WTC11 (cell line): ENCODE measurements at regions not wholly inside any gene's neighbourhood (a gene's known extent, or its start where the extent isn't known, plus 50 kb on each side); places are given as distances from the start of the nearest gene placed in this dataset.

ENCODE experiments used
- ATAC-seq: fragments of 200-7000 bp; cut with Tn5 transposase; 2 replicates; pipeline ENCODE4 v1.10.0; 2021; ENCODE audit warnings: mild to moderate bottlenecking, moderate library complexity
- CTCF ChIA-PET: fragments of 300-600 bp; sonication (Branson Sonifier 250); formaldehyde crosslinking; loops from one replicate; lab custom pipeline; 2021; ENCODE audit warnings: antibody characterized with exemption; lab: Charles Lee
- POLR2A ChIA-PET: fragments of 350-600 bp; sonication (Branson Sonifier 250); formaldehyde crosslinking; loops from one replicate; lab custom pipeline; 2021; ENCODE audit warnings: antibody characterized with exemption; lab: Charles Lee
- DNase-seq: peaks from one replicate; pipeline ENCODE4 v3.0.0; 2021; ENCODE audit warnings: low spot score
- H3K27ac Mint-ChIP-seq: 2 replicates; pipeline ENCODE4 v1.8.0; 2021; ENCODE audit warnings: mixed read lengths
- H3K27me3 Mint-ChIP-seq: 2 replicates; pipeline ENCODE4 v1.8.0; 2021; ENCODE audit warnings: low read depth, mild to moderate bottlenecking, moderate library complexity, mixed read lengths
- H3K36me3 Mint-ChIP-seq: 2 replicates; pipeline ENCODE4 v1.8.0; 2021; ENCODE audit warnings: mixed read lengths
- H3K4me1 Mint-ChIP-seq: 2 replicates; pipeline ENCODE4 v1.8.0; 2022; ENCODE audit warnings: mixed read lengths
- H3K4me3 Mint-ChIP-seq: 2 replicates; pipeline ENCODE4 v1.8.0; 2021; ENCODE audit warnings: mild to moderate bottlenecking, moderate library complexity, mixed read lengths
- H3K9me3 Mint-ChIP-seq: 2 replicates; pipeline ENCODE4 v1.8.0; 2021; ENCODE audit warnings: mixed read lengths
- CREM ChIP-seq: sonication (generic); formaldehyde crosslinking; IDR thresholded peaks from 2 replicates; pipeline ENCODE4 v1.8.1; 2022; ENCODE audit warnings: mild to moderate bottlenecking, missing genetic modification reagents, moderate library complexity
- ELF4 ChIP-seq: sonication (generic); formaldehyde crosslinking; IDR thresholded peaks from 2 replicates; pipeline ENCODE4 v1.8.1; 2022; ENCODE audit warnings: low read depth, mild to moderate bottlenecking, moderate library complexity, missing genetic modification reagents
- EMX1 ChIP-seq: fragments of 250-450 bp; sonication (Bioruptor Pico); IDR thresholded peaks from 2 replicates; pipeline ENCODE4 v1.8.0; 2021; ENCODE audit warnings: mild to moderate bottlenecking
- ESRRA ChIP-seq: sonication (generic); formaldehyde crosslinking; IDR thresholded peaks from 2 replicates; pipeline ENCODE4 v1.8.1; 2022; ENCODE audit warnings: mild to moderate bottlenecking, missing genetic modification reagents, borderline replicate concordance
- ETV6 ChIP-seq: sonication (generic); formaldehyde crosslinking; IDR thresholded peaks from 2 replicates; pipeline ENCODE4 v1.8.1; 2022; ENCODE audit warnings: mild to moderate bottlenecking, missing genetic modification reagents
- FOXJ3 ChIP-seq: sonication (generic); formaldehyde crosslinking; IDR thresholded peaks from 2 replicates; pipeline ENCODE4 v1.9.0; 2021; ENCODE audit warnings: missing genetic modification reagents, mild to moderate bottlenecking, borderline replicate concordance
- GABPB1 ChIP-seq: sonication (generic); formaldehyde crosslinking; IDR thresholded peaks from 2 replicates; pipeline ENCODE4 v1.8.1; 2023; ENCODE audit warnings: mild to moderate bottlenecking, missing genetic modification reagents
- GRHL2 ChIP-seq: fragments of 250-450 bp; sonication (Bioruptor Pico); IDR thresholded peaks from 2 replicates; pipeline ENCODE4 v1.8.0; 2022; ENCODE audit warnings: mild to moderate bottlenecking, moderate library complexity; ENCODE audit not compliant: insufficient replicate concordance, severe bottlenecking
- IRF2 ChIP-seq: sonication (generic); formaldehyde crosslinking; IDR thresholded peaks from 2 replicates; pipeline ENCODE4 v1.8.0; 2022; ENCODE audit warnings: low read depth, missing genetic modification reagents, borderline replicate concordance
- KAT7 ChIP-seq: sonication (generic); formaldehyde crosslinking; IDR thresholded peaks from 2 replicates; pipeline ENCODE4 v1.8.1; 2023; ENCODE audit warnings: missing genetic modification reagents, mild to moderate bottlenecking, borderline replicate concordance
- MYBL2 ChIP-seq: sonication (generic); formaldehyde crosslinking; IDR thresholded peaks from 2 replicates; pipeline ENCODE4 v1.8.1; 2023; ENCODE audit warnings: mild to moderate bottlenecking, moderate library complexity, missing genetic modification reagents
- NFATC4 ChIP-seq: fragments of 250-450 bp; sonication (Bioruptor Pico); IDR thresholded peaks from 2 replicates; pipeline ENCODE4 v1.9.0; 2021; ENCODE audit warnings: mild to moderate bottlenecking
- NFE2L1 ChIP-seq: sonication (generic); formaldehyde crosslinking; IDR thresholded peaks from 2 replicates; pipeline ENCODE4 v1.8.1; 2023; ENCODE audit warnings: missing genetic modification reagents
- NR2C2 ChIP-seq: sonication (generic); formaldehyde crosslinking; IDR thresholded peaks from 2 replicates; pipeline ENCODE4 v1.8.0; 2022; ENCODE audit warnings: mild to moderate bottlenecking, missing genetic modification reagents
- NR3C1 ChIP-seq: sonication (generic); formaldehyde crosslinking; conservative IDR thresholded peaks from 2 replicates; pipeline ENCODE4 v1.8.1; 2023; ENCODE audit warnings: low read depth, mild to moderate bottlenecking, missing genetic modification reagents
- OVOL2 ChIP-seq: fragments of 250-450 bp; sonication (Bioruptor Pico); IDR thresholded peaks from 2 replicates; pipeline ENCODE4 v1.9.0; 2021; ENCODE audit warnings: mild to moderate bottlenecking, borderline replicate concordance
- TCF7 ChIP-seq: sonication (generic); formaldehyde crosslinking; IDR thresholded peaks from 2 replicates; pipeline ENCODE4 v1.8.0; 2022; ENCODE audit warnings: mild to moderate bottlenecking, low read depth, missing genetic modification reagents, moderate library complexity
- ZNF423 ChIP-seq: fragments of 250-450 bp; sonication (Bioruptor Pico); IDR thresholded peaks from 2 replicates; pipeline ENCODE4 v2.1.2; 2022; ENCODE audit warnings: mild to moderate bottlenecking, moderate library complexity
- TF ChIP-seq, protein P1 (sequence below): sonication (generic); formaldehyde crosslinking; IDR thresholded peaks from 2 replicates; pipeline ENCODE4 v1.8.1; 2023; ENCODE audit warnings: mild to moderate bottlenecking, moderate library complexity, missing genetic modification reagents
- TF ChIP-seq, protein P2 (sequence below): fragments of 200-600 bp; IDR thresholded peaks from 2 replicates; pipeline ENCODE4 v1.8.0; 2022; ENCODE audit warnings: antibody characterized with exemption
- TF ChIP-seq, protein P3 (sequence below): sonication (generic); formaldehyde crosslinking; IDR thresholded peaks from 2 replicates; pipeline ENCODE4 v1.8.0; 2022; ENCODE audit warnings: mild to moderate bottlenecking, missing genetic modification reagents
- TF ChIP-seq, protein P4 (sequence below): sonication (generic); formaldehyde crosslinking; IDR thresholded peaks from 2 replicates; pipeline ENCODE4 v1.8.0; 2023; ENCODE audit warnings: missing genetic modification reagents, mild to moderate bottlenecking, borderline replicate concordance
- TF ChIP-seq, protein P5 (sequence below): sonication (generic); formaldehyde crosslinking; IDR thresholded peaks from 2 replicates; pipeline ENCODE4 v1.8.0; 2022; ENCODE audit warnings: mild to moderate bottlenecking, missing genetic modification reagents
- TF ChIP-seq, protein P6 (sequence below): sonication (generic); formaldehyde crosslinking; IDR thresholded peaks from 2 replicates; pipeline ENCODE4 v1.8.1; 2023; ENCODE audit warnings: mild to moderate bottlenecking, missing genetic modification reagents, borderline replicate concordance

DNA sequence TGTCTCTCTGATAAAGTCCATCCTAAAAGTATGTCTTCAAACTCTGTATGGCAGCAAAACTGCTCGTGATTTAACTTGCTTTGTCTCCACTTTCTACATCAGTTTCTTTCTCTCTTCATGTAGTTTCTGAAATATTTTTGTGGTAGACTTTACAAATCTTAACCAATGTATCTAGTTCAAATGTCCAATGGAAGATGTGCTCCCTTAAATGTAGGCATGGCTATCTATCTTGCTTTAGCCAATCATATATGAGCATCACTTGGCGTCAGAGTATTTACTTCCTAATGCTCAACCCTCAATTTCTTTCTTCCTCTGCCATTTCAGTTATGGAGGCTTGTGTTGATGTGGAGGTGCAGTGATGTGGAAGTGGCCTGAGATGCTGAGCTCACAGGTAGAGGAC lies 206.1 kb upstream of the ZNF608 start (continued):
- TF ChIP-seq, protein P1, sequence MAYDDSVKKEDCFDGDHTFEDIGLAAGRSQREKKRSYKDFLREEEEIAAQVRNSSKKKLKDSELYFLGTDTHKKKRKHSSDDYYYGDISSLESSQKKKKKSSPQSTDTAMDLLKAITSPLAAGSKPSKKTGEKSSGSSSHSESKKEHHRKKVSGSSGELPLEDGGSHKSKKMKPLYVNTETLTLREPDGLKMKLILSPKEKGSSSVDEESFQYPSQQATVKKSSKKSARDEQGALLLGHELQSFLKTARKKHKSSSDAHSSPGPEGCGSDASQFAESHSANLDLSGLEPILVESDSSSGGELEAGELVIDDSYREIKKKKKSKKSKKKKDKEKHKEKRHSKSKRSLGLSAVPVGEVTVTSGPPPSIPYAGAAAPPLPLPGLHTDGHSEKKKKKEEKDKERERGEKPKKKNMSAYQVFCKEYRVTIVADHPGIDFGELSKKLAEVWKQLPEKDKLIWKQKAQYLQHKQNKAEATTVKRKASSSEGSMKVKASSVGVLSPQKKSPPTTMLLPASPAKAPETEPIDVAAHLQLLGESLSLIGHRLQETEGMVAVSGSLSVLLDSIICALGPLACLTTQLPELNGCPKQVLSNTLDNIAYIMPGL (CRISPR knock-in tag): no peak
- TF ChIP-seq EMX1 (CRISPR knock-in tag) (no peak), IRF2 (CRISPR knock-in tag) (no peak), TCF7 (CRISPR knock-in tag) (no peak), ETV6 (CRISPR knock-in tag) (no peak), OVOL2 (CRISPR knock-in tag) (no peak)
- TF ChIP-seq, protein P2, sequence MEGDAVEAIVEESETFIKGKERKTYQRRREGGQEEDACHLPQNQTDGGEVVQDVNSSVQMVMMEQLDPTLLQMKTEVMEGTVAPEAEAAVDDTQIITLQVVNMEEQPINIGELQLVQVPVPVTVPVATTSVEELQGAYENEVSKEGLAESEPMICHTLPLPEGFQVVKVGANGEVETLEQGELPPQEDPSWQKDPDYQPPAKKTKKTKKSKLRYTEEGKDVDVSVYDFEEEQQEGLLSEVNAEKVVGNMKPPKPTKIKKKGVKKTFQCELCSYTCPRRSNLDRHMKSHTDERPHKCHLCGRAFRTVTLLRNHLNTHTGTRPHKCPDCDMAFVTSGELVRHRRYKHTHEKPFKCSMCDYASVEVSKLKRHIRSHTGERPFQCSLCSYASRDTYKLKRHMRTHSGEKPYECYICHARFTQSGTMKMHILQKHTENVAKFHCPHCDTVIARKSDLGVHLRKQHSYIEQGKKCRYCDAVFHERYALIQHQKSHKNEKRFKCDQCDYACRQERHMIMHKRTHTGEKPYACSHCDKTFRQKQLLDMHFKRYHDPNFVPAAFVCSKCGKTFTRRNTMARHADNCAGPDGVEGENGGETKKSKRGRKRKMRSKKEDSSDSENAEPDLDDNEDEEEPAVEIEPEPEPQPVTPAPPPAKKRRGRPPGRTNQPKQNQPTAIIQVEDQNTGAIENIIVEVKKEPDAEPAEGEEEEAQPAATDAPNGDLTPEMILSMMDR: no peak
- TF ChIP-seq, protein P3, sequence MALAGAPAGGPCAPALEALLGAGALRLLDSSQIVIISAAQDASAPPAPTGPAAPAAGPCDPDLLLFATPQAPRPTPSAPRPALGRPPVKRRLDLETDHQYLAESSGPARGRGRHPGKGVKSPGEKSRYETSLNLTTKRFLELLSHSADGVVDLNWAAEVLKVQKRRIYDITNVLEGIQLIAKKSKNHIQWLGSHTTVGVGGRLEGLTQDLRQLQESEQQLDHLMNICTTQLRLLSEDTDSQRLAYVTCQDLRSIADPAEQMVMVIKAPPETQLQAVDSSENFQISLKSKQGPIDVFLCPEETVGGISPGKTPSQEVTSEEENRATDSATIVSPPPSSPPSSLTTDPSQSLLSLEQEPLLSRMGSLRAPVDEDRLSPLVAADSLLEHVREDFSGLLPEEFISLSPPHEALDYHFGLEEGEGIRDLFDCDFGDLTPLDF (CRISPR knock-in tag): no peak
- TF ChIP-seq, all 79 proteins: peak for 0

DNA sequence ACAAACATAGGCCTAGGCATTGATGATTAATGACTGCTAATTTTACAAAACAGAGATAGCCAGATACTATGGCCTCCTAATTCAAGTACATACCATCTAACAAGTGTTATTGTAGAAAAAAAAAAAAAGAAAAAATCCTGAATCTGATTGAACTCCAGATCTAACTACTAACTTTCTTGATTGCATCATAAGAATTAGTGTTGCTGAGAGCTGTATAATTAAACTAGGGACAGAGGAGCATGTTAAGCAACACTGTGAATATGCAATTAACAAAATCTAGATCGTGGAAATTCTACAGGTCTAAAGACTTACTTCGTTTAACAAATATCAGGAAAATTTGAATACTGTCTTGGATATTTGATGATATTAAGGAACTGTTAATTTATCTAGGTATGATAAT lies 208.3 kb upstream of the ZNF608 start:
- Mint-ChIP-seq H3K27me3 (no peaks in the 10 kb centered on the region), H3K4me3 (no peak overlapping the region), H3K9me3 (peaks cover 10% of the 10 kb centered on the region), H3K36me3 (peaks cover 6% of the 10 kb centered on the region; the same call in 1 of the 2 replicates), H3K27ac (no peak overlapping the region), H3K4me1 (peaks cover 5% of the 10 kb centered on the region; the same call in 1 of the 2 replicates)
- ChIA-PET POLR2A (no interaction called here), CTCF (no interaction called here)
- ATAC-seq: no peak
- TF ChIP-seq, protein P4, sequence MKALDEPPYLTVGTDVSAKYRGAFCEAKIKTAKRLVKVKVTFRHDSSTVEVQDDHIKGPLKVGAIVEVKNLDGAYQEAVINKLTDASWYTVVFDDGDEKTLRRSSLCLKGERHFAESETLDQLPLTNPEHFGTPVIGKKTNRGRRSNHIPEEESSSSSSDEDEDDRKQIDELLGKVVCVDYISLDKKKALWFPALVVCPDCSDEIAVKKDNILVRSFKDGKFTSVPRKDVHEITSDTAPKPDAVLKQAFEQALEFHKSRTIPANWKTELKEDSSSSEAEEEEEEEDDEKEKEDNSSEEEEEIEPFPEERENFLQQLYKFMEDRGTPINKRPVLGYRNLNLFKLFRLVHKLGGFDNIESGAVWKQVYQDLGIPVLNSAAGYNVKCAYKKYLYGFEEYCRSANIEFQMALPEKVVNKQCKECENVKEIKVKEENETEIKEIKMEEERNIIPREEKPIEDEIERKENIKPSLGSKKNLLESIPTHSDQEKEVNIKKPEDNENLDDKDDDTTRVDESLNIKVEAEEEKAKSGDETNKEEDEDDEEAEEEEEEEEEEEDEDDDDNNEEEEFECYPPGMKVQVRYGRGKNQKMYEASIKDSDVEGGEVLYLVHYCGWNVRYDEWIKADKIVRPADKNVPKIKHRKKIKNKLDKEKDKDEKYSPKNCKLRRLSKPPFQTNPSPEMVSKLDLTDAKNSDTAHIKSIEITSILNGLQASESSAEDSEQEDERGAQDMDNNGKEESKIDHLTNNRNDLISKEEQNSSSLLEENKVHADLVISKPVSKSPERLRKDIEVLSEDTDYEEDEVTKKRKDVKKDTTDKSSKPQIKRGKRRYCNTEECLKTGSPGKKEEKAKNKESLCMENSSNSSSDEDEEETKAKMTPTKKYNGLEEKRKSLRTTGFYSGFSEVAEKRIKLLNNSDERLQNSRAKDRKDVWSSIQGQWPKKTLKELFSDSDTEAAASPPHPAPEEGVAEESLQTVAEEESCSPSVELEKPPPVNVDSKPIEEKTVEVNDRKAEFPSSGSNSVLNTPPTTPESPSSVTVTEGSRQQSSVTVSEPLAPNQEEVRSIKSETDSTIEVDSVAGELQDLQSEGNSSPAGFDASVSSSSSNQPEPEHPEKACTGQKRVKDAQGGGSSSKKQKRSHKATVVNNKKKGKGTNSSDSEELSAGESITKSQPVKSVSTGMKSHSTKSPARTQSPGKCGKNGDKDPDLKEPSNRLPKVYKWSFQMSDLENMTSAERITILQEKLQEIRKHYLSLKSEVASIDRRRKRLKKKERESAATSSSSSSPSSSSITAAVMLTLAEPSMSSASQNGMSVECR (CRISPR knock-in tag): no peak
- TF ChIP-seq GRHL2 (no peak), NR3C1 (CRISPR knock-in tag) (no peak), ESRRA (CRISPR knock-in tag) (no peak), NR2C2 (CRISPR knock-in tag) (no peak), MYBL2 (CRISPR knock-in tag) (no peak), GABPB1 (no peak), NFATC4 (CRISPR knock-in tag) (no peak), ELF4 (CRISPR knock-in tag) (no peak), ZNF423 (CRISPR knock-in tag) (no peak), NFE2L1 (CRISPR knock-in tag) (no peak), FOXJ3 (no peak), CREM (CRISPR knock-in tag) (no peak), KAT7 (CRISPR knock-in tag) (no peak)
- TF ChIP-seq, protein P5, sequence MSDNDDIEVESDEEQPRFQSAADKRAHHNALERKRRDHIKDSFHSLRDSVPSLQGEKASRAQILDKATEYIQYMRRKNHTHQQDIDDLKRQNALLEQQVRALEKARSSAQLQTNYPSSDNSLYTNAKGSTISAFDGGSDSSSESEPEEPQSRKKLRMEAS (CRISPR knock-in tag): no peak
- TF ChIP-seq, protein P6, sequence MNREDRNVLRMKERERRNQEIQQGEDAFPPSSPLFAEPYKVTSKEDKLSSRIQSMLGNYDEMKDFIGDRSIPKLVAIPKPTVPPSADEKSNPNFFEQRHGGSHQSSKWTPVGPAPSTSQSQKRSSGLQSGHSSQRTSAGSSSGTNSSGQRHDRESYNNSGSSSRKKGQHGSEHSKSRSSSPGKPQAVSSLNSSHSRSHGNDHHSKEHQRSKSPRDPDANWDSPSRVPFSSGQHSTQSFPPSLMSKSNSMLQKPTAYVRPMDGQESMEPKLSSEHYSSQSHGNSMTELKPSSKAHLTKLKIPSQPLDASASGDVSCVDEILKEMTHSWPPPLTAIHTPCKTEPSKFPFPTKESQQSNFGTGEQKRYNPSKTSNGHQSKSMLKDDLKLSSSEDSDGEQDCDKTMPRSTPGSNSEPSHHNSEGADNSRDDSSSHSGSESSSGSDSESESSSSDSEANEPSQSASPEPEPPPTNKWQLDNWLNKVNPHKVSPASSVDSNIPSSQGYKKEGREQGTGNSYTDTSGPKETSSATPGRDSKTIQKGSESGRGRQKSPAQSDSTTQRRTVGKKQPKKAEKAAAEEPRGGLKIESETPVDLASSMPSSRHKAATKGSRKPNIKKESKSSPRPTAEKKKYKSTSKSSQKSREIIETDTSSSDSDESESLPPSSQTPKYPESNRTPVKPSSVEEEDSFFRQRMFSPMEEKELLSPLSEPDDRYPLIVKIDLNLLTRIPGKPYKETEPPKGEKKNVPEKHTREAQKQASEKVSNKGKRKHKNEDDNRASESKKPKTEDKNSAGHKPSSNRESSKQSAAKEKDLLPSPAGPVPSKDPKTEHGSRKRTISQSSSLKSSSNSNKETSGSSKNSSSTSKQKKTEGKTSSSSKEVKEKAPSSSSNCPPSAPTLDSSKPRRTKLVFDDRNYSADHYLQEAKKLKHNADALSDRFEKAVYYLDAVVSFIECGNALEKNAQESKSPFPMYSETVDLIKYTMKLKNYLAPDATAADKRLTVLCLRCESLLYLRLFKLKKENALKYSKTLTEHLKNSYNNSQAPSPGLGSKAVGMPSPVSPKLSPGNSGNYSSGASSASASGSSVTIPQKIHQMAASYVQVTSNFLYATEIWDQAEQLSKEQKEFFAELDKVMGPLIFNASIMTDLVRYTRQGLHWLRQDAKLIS: no peak
- TF ChIP-seq, protein P3 (CRISPR knock-in tag): no peak
- no peak for DNase-seq
